SIG-M5 (cell line): ENCODE measurements at regions not wholly inside any gene's neighbourhood (a gene's known extent, or its start where the extent isn't known, plus 50 kb on each side); places are given as distances from the start of the nearest gene placed in this dataset.
"Not testable (repeated sequence)": the region's sequence is repeated elsewhere in the genome, so short reads cannot be mapped to it uniquely, and the experiment has no call there.

Experiments used
- DNase-seq: peaks from one replicate; lab custom pipeline; 2025; lab: John Stamatoyannopoulos, UW

DNA sequence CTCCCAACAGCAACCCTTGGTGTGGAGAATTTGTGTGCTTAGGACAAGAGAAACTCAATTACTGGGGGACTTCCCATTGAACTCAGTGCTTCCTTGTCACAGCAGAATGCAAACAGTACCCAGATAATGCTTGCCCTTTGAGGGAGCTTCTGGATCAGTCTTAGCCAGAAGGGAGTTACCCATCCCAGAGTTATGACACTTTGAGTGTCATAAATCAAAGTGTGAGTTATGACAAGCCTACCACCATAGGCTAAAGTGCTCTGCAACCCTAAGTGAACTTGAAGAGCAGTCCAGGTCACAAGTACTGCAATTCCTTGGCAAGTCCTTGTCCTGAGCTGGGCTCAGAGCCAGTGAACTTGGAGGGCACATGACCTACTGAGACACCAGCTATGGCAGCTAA is 1513.9 kb upstream of the PCDH10 start:
- no peak for DNase-seq

- DNase-seq: no peak
Measured at GRCh38 chr4:131638781-131639180, 1510.3 kb upstream of the PCDH10 start.

DNA sequence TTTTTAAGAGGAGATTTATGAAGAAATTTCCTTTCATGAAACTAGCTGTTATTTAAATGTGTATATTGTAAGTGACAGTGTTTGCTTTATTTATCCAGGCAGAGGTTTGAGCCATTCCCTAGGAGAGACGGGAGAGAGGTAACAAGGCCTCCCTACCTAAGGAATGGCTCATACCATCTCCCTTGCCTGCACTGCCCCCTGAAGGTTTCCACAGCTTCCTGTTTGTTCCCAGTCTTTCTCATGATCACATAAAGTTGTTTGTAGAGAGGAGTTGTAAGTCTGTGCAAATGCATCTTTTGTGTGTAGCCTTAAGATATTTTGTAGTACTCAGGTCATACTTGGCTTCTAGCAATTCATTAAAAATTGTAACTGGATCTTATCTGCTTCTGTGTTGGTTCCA is 1504.5 kb upstream of the PCDH10 start:
- no peak for DNase-seq

DNA sequence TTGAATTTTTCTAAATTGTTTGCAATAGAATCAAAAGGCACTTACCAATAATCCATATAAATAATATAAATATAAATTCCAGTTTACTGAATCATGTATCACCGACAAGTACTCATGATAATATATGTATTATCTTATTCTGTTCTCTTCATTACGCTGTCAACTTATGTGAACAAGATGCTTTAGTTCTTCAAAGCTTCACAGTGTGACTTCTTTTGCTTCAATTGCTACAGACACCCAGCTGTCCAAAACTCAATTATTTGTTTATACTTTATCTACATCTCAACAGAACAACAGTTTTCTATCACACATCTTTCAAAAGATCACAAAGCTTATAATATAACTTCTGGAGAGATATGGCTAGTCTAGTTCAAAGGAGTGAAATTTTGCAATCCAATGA is 1499.9 kb upstream of the PCDH10 start:
- DNase-seq: no peak

- no peak for DNase-seq
Measured at GRCh38 chr4:131650951-131651350, 1498.1 kb upstream of the PCDH10 start.

DNA sequence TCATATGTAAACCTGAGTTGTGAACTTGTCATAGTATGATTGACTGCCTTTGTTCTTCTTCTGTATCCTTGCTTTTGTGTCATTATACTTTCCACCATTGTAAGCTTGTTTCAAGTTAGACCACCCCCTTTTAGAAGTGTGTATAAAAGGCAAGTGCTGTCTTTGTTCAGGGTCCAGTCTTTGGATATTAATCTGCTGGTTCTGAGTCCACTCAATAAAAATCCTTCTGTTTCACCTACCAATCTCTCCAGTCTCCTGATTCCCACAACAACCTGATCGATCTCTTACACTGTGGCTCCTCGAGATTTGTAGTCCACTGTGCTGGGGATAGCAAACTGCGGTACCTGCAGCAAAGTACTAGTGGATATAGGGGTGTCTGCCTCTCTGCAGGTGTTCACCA is 1465.8 kb upstream of the PCDH10 start:
- DNase-seq: not testable (repeated sequence)

DNA sequence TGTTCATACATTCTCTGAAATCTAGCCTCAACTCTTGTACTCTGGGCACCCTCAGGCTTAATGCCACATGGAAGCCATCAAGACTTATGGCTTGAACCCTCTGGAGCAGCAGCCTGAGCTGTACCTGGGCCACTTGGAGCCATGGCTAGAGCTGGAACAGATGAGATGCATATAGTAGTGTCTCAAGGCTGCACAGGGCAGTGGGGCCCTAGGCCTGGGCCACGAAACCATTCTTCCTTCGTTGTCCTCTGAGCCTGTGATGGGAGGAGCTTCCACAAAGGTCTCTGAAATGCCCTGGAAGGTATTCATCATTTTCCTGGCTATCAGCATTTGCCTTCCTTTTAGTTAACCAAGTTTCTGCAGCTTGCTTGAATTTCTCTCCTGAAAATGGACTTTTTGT is 1427.2 kb upstream of the PCDH10 start:
- DNase-seq: no peak

GRCh38 chr4:131723069-131723468 is 1426.0 kb upstream of the PCDH10 start:
- DNase-seq: not testable (repeated sequence)

- not testable (repeated sequence) for DNase-seq
Measured at GRCh38 chr4:131724847-131725246, 1424.2 kb upstream of the PCDH10 start.

DNA sequence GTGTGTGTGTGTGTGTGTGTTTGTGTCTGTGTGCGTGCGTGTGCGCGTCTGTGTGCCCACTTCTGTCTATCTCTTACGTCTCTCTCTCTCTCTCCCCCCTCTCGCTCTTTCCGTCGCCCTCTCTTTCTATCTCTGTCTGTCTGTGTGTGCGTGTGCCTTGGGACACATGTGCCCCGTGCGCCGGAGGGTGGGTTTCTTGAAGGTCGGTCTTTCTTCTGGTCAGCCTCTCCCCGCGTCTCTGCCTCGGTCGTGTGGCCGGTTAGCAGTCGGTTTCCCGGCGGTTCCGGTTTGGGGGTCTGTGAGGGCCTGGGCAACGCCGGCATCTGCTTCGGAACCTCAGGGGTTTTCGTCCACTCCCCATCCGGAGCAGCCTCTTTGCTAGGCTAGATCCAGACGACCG is 1423.6 kb upstream of the PCDH10 start:
- not testable (repeated sequence) for DNase-seq

- not testable (repeated sequence) for DNase-seq
Measured at GRCh38 chr4:131726940-131727339, 1422.2 kb upstream of the PCDH10 start.

DNA sequence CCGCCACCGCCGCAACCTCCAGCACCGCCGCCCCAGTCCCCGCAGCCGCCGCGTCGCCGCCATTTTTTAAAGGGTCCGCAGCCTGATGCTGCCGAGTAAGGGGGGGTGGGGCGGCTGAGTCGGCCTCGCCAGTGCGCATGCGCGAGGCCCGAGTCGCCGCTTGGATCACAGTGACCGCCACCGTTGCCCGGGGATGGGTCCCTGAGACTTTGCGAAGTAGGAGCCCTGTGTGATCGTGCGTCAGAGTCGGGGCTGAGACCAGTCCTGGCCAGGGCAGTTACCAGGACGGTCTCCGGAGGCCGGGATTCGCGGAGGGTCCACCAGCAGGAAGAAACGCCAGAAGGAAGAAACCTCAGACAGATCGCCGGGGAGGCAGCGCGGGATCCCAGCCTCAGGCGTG is 1421.7 kb upstream of the PCDH10 start:
- not testable (repeated sequence) for DNase-seq

GRCh38 chr4:131729205-131729604 is 1419.9 kb upstream of the PCDH10 start:
- DNase-seq: not testable (repeated sequence)

GRCh38 chr4:131729716-131730398 is 1419.2 kb upstream of the PCDH10 start:
- DNase-seq: not testable (repeated sequence)

GRCh38 chr4:131730574-131730973 is 1418.5 kb upstream of the PCDH10 start:
- not testable (repeated sequence) for DNase-seq

- not testable (repeated sequence) for DNase-seq
Measured at GRCh38 chr4:131732034-131732630, 1417.0 kb upstream of the PCDH10 start.

DNA sequence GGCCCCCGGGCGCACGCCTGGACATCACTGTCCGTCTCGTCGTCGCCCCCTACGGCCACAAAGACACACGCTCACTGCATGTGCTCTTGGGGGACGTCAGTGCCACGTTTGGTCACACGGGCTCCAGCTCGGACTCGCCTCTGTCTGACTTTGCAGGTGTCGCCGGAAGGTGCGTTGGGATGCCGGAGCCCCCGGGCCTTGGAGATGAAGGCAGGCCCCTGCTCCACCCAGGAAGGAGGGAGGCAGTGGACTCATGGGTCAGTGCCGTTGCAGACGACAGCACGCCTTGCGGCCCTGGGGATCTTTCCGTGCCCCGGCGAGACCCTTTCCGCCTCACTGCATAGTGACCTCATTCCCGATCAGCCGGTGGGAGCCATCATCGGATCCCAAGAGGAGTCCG is 1414.8 kb upstream of the PCDH10 start:
- not testable (repeated sequence) for DNase-seq

GRCh38 chr4:131734851-131735385 is 1414.2 kb upstream of the PCDH10 start:
- DNase-seq: not testable (repeated sequence)

- DNase-seq: not testable (repeated sequence)
Measured at GRCh38 chr4:131738991-131739390, 1410.1 kb upstream of the PCDH10 start.

- DNase-seq: not testable (repeated sequence)
Measured at GRCh38 chr4:131741836-131742235, 1407.3 kb upstream of the PCDH10 start.

DNA sequence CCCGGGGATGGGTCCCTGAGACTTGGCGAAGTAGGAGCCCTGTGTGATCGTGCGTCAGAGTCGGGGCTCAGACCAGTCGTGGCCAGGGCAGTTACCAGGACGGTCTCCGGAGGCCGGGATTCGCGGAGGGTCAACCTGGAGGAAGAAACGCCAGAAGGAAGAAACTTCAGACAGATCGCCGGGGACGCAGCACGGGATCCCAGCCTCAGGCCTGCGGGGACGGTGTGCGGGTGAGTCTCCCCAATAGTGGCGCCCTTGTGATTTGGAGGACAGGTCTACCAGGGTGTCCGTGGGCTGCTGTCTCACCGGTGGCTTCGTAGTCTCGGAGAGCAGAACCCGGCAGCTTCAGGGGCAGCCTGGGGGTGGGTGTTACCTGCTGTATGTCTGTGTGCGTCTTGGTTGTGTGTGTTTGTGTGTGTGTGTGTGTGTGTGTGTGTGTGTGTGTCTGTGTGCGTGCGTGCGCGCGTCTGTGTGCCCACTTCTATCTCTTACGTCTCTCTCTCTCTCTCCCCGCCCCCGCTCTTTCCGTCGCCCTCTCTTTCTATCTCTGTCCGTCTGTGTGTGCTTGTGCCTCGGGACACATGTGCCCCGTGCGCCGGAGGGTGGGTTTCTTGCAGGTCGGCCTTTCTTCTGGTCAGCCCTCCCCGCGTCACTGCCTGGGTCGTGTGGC is 1406.4 kb upstream of the PCDH10 start:
- DNase-seq: not testable (repeated sequence)

GRCh38 chr4:131743348-131743747 is 1405.7 kb upstream of the PCDH10 start:
- not testable (repeated sequence) for DNase-seq

GRCh38 chr4:131747203-131747602 is 1401.9 kb upstream of the PCDH10 start:
- DNase-seq: not testable (repeated sequence)
